ENCODE measurements at regions not wholly inside any gene's neighbourhood (a gene's known extent, or its start where the extent isn't known, plus 50 kb on each side); places are given as distances from the start of the nearest gene placed in this dataset.
"Not testable (repeated sequence)": the region's sequence is repeated elsewhere in the genome, so short reads cannot be mapped to it uniquely, and the experiment has no call there.

- H3K4me3 ChIP-seq (ENCODE audit: low read depth, low read length) = no peak overlapping the region
- TF ChIP-seq, protein P1, sequence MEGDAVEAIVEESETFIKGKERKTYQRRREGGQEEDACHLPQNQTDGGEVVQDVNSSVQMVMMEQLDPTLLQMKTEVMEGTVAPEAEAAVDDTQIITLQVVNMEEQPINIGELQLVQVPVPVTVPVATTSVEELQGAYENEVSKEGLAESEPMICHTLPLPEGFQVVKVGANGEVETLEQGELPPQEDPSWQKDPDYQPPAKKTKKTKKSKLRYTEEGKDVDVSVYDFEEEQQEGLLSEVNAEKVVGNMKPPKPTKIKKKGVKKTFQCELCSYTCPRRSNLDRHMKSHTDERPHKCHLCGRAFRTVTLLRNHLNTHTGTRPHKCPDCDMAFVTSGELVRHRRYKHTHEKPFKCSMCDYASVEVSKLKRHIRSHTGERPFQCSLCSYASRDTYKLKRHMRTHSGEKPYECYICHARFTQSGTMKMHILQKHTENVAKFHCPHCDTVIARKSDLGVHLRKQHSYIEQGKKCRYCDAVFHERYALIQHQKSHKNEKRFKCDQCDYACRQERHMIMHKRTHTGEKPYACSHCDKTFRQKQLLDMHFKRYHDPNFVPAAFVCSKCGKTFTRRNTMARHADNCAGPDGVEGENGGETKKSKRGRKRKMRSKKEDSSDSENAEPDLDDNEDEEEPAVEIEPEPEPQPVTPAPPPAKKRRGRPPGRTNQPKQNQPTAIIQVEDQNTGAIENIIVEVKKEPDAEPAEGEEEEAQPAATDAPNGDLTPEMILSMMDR (IDR thresholded peaks at IDR 0.05; ENCODE audit: insufficient read depth, low read length, poor library complexity, severe bottlenecking) = no peak
- no peak for DNase-seq (ENCODE audit: low read depth)
- no peaks in the 10 kb centered on the region for H3K36me3 ChIP-seq (ENCODE audit: control insufficient read depth, insufficient read depth, low read length)
- H3K27me3 ChIP-seq (ENCODE audit: control insufficient read depth, insufficient read depth, low read length) = no peaks in the 10 kb centered on the region
Measured at GRCh38 chr14:77990337-77990736, 179.8 kb upstream of the NRXN3 start.

- Histone ChIP-seq H3K4me3 (ENCODE audit: low read depth, low read length) (no peak overlapping the region), H3K36me3 (ENCODE audit: control insufficient read depth, insufficient read depth, low read length) (no peaks in the 10 kb centered on the region), H3K27me3 (ENCODE audit: control insufficient read depth, insufficient read depth, low read length) (no peaks in the 10 kb centered on the region)
- DNase-seq (ENCODE audit: low read depth) = no peak
- TF ChIP-seq, protein P1 (IDR thresholded peaks at IDR 0.05; ENCODE audit: insufficient read depth, low read length, poor library complexity, severe bottlenecking) = peak; percentile 9
Measured at GRCh38 chr14:77991128-77991772, 178.9 kb upstream of the NRXN3 start.

GRCh38 chr14:78005325-78005724, 164.8 kb upstream of the NRXN3 start:
- no peaks in the 10 kb centered on the region for H3K36me3 ChIP-seq (ENCODE audit: control insufficient read depth, insufficient read depth, low read length)
- peak; percentile 75 for DNase-seq (ENCODE audit: low read depth)
- no peak overlapping the region for H3K4me3 ChIP-seq (ENCODE audit: low read depth, low read length)
- H3K27me3 ChIP-seq (ENCODE audit: control insufficient read depth, insufficient read depth, low read length) = no peaks in the 10 kb centered on the region
- TF ChIP-seq, protein P1 (IDR thresholded peaks at IDR 0.05; ENCODE audit: insufficient read depth, low read length, poor library complexity, severe bottlenecking) = no peak

DNA sequence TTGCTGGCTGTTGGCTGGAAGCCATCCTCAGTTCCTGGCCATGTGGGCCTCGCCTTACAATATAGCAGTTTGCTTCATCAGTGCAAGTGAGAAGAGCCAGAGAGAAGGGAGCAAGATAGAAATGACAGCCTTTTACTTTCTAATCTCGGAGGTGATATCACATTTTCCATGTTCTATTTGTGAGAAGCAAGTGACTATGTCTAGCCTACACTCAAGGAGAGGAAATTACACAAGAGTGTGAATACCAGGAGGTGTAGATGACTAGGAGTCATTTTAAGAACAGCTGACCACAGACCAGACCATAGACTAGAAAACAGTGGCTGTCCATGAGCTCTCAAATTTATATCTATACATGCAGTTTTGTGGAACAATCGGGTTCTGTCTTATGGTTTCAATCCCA, 163.0 kb upstream of the NRXN3 start:
- H3K4me3 ChIP-seq (ENCODE audit: low read depth, low read length) = no peak overlapping the region
- no peaks in the 10 kb centered on the region for H3K27me3 ChIP-seq (ENCODE audit: control insufficient read depth, insufficient read depth, low read length)
- no peak for DNase-seq (ENCODE audit: low read depth)
- TF ChIP-seq, protein P1 (IDR thresholded peaks at IDR 0.05; ENCODE audit: insufficient read depth, low read length, poor library complexity, severe bottlenecking) = no peak
- H3K36me3 ChIP-seq (ENCODE audit: control insufficient read depth, insufficient read depth, low read length) = no peaks in the 10 kb centered on the region

DNA sequence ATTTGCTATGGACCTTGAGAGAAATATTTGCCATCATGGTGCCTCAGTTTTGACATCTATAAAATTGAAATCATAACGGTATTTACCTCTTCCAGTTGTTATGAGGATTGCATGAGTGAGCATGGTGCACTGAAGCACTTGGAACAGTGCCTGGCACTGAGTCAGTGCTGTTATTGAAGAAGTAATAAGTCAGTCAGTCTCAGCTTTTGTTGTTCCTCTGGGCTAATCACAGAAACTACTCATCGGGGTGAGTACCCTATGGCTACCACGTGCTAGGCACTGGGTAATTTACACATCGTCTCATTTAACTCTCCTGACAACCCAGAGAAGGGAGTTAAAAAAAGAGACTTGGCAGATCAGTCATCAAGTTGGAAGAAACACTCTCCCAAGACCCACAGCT, 159.5 kb upstream of the NRXN3 start:
- Histone ChIP-seq H3K4me3 (ENCODE audit: low read depth, low read length) (no peak overlapping the region), H3K36me3 (ENCODE audit: control insufficient read depth, insufficient read depth, low read length) (no peaks in the 10 kb centered on the region), H3K27me3 (ENCODE audit: control insufficient read depth, insufficient read depth, low read length) (no peaks in the 10 kb centered on the region)
- TF ChIP-seq, protein P1 (IDR thresholded peaks at IDR 0.05; ENCODE audit: insufficient read depth, low read length, poor library complexity, severe bottlenecking) = no peak
- DNase-seq (ENCODE audit: low read depth) = no peak

DNA sequence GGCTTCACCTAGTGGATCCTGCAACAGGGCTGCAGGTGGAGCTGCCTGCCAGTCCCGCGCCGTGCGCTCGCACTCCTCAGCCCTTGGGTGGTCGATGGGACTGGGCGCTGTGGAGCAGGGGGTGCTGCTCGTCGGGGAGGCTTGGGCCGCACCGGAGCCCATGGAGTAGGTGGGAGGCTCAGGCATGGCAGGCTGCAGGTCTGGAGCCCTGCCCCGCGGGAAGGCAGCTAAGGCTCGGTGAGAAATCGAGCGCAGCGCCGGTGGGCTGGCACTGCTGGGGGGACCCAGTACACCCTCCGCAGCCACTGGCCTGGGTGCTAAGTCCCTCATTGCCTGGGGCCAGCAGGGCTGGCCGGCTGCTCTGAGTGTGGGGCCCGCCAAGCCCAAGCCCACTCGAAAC, 156.3 kb upstream of the NRXN3 start:
- H3K36me3 ChIP-seq (ENCODE audit: control insufficient read depth, insufficient read depth, low read length); DNase-seq (ENCODE audit: low read depth); H3K4me3 ChIP-seq (ENCODE audit: low read depth, low read length); H3K27me3 ChIP-seq (ENCODE audit: control insufficient read depth, insufficient read depth, low read length): not testable (repeated sequence)

Measured in kidney epithelial cell (primary cell).